ENCODE measurements at regions not wholly inside any gene's neighbourhood (a gene's known extent, or its start where the extent isn't known, plus 50 kb on each side); places are given as distances from the start of the nearest gene placed in this dataset.

DNA sequence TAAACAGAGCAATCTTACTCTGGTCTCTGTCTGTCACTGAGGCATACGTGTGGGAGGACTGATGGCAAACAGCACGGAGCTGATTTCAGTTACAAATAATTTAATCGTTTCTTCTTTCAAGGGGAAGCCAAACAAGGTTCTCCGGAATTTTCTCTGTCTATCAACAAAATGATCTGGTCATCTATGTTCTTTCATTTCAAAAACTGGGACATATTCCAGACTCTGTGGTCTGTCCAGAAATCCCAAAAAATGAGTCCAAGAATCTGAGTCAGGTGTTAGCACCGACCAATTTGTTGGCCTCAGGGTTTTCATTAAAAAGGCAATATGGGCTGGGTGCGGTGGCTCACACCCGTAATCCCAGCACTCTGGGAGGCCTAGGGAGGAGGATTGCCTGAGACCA is 69.9 kb upstream of the ZNF608 start:
- Mint-ChIP-seq H3K4me1 (ENCODE audit: low read depth, unreplicated experiment) (peaks cover 3% of the 10 kb centered on the region), H3K4me3 (ENCODE audit: unreplicated experiment) (no peak overlapping the region), H3K27ac (ENCODE audit: unreplicated experiment) (no peak overlapping the region), H3K27me3 (ENCODE audit: unreplicated experiment) (no peaks in the 10 kb centered on the region), H3K9me3 (ENCODE audit: unreplicated experiment) (no peaks in the 10 kb centered on the region), H3K36me3 (ENCODE audit: unreplicated experiment) (no peaks in the 10 kb centered on the region)
- no peak for DNase-seq
- TF ChIP-seq, protein P1, sequence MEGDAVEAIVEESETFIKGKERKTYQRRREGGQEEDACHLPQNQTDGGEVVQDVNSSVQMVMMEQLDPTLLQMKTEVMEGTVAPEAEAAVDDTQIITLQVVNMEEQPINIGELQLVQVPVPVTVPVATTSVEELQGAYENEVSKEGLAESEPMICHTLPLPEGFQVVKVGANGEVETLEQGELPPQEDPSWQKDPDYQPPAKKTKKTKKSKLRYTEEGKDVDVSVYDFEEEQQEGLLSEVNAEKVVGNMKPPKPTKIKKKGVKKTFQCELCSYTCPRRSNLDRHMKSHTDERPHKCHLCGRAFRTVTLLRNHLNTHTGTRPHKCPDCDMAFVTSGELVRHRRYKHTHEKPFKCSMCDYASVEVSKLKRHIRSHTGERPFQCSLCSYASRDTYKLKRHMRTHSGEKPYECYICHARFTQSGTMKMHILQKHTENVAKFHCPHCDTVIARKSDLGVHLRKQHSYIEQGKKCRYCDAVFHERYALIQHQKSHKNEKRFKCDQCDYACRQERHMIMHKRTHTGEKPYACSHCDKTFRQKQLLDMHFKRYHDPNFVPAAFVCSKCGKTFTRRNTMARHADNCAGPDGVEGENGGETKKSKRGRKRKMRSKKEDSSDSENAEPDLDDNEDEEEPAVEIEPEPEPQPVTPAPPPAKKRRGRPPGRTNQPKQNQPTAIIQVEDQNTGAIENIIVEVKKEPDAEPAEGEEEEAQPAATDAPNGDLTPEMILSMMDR (IDR thresholded peaks at IDR 0.05; ENCODE audit: partially characterized antibody, unreplicated experiment) = no peak

DNA sequence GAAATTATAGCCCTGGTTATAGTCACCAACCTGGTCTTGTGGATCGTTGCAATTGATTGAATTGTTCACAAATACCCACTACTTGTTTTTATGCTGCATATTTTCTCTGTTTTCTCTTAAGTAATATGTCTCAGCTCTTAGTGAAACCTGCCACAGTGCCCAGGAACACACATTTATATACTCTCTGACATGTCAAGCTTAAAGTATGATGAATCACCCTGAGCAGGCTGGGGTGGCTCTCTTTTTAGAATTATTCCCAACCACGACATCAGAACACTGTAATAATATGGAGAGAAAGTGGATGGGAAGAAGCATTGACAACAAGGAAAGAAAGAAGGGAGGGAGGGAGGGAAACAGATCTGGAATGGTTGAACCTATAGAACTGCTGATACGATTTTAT is 72.8 kb upstream of the ZNF608 start:
- DNase-seq = no peak
- no peak overlapping the region for H3K4me3 Mint-ChIP-seq (ENCODE audit: unreplicated experiment)
- TF ChIP-seq, protein P1 (IDR thresholded peaks at IDR 0.05; ENCODE audit: partially characterized antibody, unreplicated experiment) = no peak
- no peaks in the 10 kb centered on the region for H3K27me3 Mint-ChIP-seq (ENCODE audit: unreplicated experiment)
- H3K9me3 Mint-ChIP-seq (ENCODE audit: unreplicated experiment) = no peaks in the 10 kb centered on the region
- no peak overlapping the region for H3K27ac Mint-ChIP-seq (ENCODE audit: unreplicated experiment)
- peaks cover 10% of the 10 kb centered on the region for H3K4me1 Mint-ChIP-seq (ENCODE audit: low read depth, unreplicated experiment)
- no peaks in the 10 kb centered on the region for H3K36me3 Mint-ChIP-seq (ENCODE audit: unreplicated experiment)

DNA sequence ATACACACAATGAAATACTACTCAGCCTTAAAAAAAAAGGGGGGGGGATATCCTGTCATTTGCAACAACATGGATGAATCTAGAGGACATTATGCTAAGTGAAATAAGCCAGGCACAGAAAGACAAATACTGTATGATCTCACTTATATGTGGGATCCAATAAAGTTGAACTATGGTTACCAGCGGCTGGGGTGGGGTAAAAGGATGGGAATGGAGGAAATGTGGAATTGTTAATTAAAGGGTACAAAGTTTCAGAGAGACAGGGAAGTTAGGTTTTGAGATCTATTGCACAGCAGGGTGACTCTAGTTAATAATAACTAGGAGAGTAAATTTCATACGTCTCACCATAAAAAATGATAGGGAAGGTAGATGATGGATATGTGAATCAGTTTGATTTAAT is 76.2 kb upstream of the ZNF608 start:
- no peak for DNase-seq
- Mint-ChIP-seq H3K27me3 (ENCODE audit: unreplicated experiment) (no peaks in the 10 kb centered on the region), H3K4me1 (ENCODE audit: low read depth, unreplicated experiment) (peaks cover 11% of the 10 kb centered on the region), H3K9me3 (ENCODE audit: unreplicated experiment) (no peaks in the 10 kb centered on the region), H3K36me3 (ENCODE audit: unreplicated experiment) (no peaks in the 10 kb centered on the region), H3K27ac (ENCODE audit: unreplicated experiment) (no peak overlapping the region), H3K4me3 (ENCODE audit: unreplicated experiment) (no peak overlapping the region)
- TF ChIP-seq, protein P1 (IDR thresholded peaks at IDR 0.05; ENCODE audit: partially characterized antibody, unreplicated experiment) = no peak

DNA sequence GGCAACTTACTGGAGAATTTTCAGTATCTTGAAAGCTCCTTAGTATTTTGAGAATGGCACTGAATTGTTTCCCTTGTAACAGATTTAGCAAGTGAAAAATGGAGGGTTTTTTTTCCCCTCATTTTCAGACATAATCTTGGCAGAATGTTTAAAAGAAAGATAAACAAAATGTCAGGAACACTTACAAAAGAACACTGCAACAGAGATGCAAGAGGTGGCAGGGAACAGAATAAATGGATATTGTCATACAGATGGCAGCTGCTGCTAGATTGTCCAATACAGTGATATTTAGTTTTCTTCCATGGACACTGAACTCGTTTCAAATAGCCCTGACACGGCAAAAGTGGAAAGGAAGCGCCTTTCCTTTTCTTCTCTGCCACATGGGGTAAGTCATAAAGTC is 76.9 kb upstream of the ZNF608 start:
- Mint-ChIP-seq H3K36me3 (ENCODE audit: unreplicated experiment) (no peaks in the 10 kb centered on the region), H3K27ac (ENCODE audit: unreplicated experiment) (no peak overlapping the region), H3K4me1 (ENCODE audit: low read depth, unreplicated experiment) (peaks cover 12% of the 10 kb centered on the region), H3K9me3 (ENCODE audit: unreplicated experiment) (no peaks in the 10 kb centered on the region), H3K27me3 (ENCODE audit: unreplicated experiment) (no peaks in the 10 kb centered on the region), H3K4me3 (ENCODE audit: unreplicated experiment) (no peak overlapping the region)
- TF ChIP-seq, protein P1 (IDR thresholded peaks at IDR 0.05; ENCODE audit: partially characterized antibody, unreplicated experiment) = no peak
- DNase-seq = no peak

DNA sequence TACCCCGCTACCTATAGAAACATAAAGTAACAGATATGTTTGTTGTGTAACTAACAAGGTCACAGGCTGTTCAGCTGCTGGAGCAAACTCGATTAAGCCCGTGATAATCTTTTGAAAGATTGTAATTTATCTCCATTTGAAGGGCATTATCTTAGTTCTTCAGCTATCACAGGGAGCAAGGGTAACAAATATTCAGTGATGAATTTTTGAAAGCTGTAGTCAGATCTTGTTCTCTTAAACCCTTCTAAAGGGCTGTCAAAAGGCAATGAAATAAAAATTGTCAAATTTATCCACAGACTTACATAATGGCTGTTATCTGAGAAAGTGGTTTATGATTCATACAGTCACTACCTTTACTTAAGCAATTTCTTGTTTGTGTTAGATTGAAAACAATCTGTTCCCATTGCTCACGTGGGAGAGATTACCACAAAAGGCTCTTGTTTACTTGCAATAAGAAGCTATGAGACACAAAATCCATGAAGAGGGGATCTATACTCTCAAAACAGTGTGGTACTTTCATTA is 78.3 kb upstream of the ZNF608 start:
- DNase-seq = no peak
- TF ChIP-seq, protein P1 (IDR thresholded peaks at IDR 0.05; ENCODE audit: partially characterized antibody, unreplicated experiment) = no peak
- H3K4me1 Mint-ChIP-seq (ENCODE audit: low read depth, unreplicated experiment) = peaks cover 18% of the 10 kb centered on the region
- H3K27ac Mint-ChIP-seq (ENCODE audit: unreplicated experiment) = no peak overlapping the region
- no peaks in the 10 kb centered on the region for H3K36me3 Mint-ChIP-seq (ENCODE audit: unreplicated experiment)
- no peaks in the 10 kb centered on the region for H3K9me3 Mint-ChIP-seq (ENCODE audit: unreplicated experiment)
- no peak overlapping the region for H3K4me3 Mint-ChIP-seq (ENCODE audit: unreplicated experiment)
- H3K27me3 Mint-ChIP-seq (ENCODE audit: unreplicated experiment) = no peaks in the 10 kb centered on the region

Data from glutamatergic neuron (in vitro differentiated cells).